ENCODE measurements at regions not wholly inside any gene's neighbourhood (a gene's known extent, or its start where the extent isn't known, plus 50 kb on each side); places are given as distances from the start of the nearest gene placed in this dataset.

GRCh38 chr1:219778110-219778509, 150.2 kb downstream of the SLC30A10 start:
- no peak for TF ChIP-seq ZNF639 (CRISPR knock-in tag; conservative IDR thresholded peaks at IDR 0.05)
- TF ChIP-seq ZNF629 (CRISPR knock-in tag; conservative IDR thresholded peaks at IDR 0.05): no peak
- TF ChIP-seq SP2 (CRISPR knock-in tag; IDR thresholded peaks at IDR 0.05): no peak
- no peak for TF ChIP-seq RERE (CRISPR knock-in tag; IDR thresholded peaks at IDR 0.05; ENCODE audit: low read depth)
- no peak for TF ChIP-seq CCDC6 (CRISPR knock-in tag; IDR thresholded peaks at IDR 0.05)
- no peak for TF ChIP-seq POLR2A (IDR thresholded peaks at IDR 0.05; ENCODE audit: insufficient read depth in 1 of 2, low read depth in 2 of 2, low read length in 2 of 2)

Data from HepG2 (cell line).